ENCODE measurements at regions not wholly inside any gene's neighbourhood (a gene's known extent, or its start where the extent isn't known, plus 50 kb on each side); places are given as distances from the start of the nearest gene placed in this dataset.

DNA sequence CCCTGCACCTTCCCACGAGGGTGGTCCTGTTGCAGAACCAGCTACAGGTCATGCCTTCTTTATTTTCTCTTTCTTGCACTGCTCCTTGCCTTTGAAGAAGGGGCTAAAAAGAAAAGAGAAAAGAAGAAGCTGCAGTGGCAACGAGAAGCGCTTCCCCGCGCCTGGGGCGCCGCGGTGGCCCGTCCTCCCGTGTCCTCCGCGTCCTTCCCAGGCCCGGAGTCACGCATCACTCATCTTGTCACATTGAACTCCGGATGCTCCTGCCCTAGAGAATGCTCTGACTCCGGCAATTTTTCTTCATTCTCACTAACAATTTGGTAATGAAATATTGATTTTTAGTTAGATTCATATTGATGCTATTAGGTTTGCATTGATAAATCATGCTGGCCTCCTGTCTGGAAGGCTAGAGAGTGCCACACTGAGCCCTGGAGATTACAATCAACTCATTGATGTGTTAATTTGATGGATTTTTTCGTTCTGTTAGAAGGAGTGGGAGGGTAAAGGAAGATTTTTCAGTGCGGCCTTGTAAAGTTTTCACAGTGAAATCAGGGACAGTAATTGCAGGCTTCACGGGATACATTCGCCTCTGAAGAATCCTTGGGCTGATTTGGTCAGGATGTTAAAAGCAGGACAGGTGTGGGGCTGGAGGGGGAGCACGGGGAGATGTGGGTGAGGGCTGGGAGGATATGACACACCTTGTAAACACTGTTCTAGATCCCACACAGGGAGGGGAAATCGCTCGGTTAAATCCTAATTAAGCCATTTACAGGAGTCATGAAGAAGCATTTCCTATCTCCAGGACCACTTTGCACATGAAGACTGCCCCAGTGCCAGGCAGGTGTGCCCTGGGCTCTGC lies 349.3 kb downstream of the ZNF516 start:
- Histone ChIP-seq H3K27me3 (ENCODE audit: insufficient read depth, low read depth) (peaks cover 99% of the 10 kb centered on the region), H3K9me2 (ENCODE audit: insufficient read depth) (no peaks in the 10 kb centered on the region), H3K36me3 (ENCODE audit: low read depth) (no peaks in the 10 kb centered on the region), H4K20me1 (ENCODE audit: insufficient read depth) (no peaks in the 10 kb centered on the region), H3F3A (ENCODE audit: insufficient read depth, low read depth) (no peaks in the 10 kb centered on the region), H3K4me3 (no peak overlapping the region), H3K79me2 (ENCODE audit: low read depth) (no peaks in the 10 kb centered on the region), H3K4me1 (replicated peaks; ENCODE audit: insufficient read depth) (no peaks in the 10 kb centered on the region), H3K9me3 (ENCODE audit: insufficient read depth, low read depth) (no peaks in the 10 kb centered on the region), H3K27ac (no peak overlapping the region), H2AFZ (no peak overlapping the region), H3K4me2 (no peak overlapping the region)
- intact Hi-C loops (cut with micrococcal nuclease; ENCODE audit: unreplicated experiment), result no loop called here
- no peak for DNase-seq
- TF ChIP-seq EZH2 (IDR thresholded peaks at IDR 0.05; ENCODE audit: low read depth), result peak; percentile 89; the same call in 1 of the 2 replicates
- TF ChIP-seq, protein P1, sequence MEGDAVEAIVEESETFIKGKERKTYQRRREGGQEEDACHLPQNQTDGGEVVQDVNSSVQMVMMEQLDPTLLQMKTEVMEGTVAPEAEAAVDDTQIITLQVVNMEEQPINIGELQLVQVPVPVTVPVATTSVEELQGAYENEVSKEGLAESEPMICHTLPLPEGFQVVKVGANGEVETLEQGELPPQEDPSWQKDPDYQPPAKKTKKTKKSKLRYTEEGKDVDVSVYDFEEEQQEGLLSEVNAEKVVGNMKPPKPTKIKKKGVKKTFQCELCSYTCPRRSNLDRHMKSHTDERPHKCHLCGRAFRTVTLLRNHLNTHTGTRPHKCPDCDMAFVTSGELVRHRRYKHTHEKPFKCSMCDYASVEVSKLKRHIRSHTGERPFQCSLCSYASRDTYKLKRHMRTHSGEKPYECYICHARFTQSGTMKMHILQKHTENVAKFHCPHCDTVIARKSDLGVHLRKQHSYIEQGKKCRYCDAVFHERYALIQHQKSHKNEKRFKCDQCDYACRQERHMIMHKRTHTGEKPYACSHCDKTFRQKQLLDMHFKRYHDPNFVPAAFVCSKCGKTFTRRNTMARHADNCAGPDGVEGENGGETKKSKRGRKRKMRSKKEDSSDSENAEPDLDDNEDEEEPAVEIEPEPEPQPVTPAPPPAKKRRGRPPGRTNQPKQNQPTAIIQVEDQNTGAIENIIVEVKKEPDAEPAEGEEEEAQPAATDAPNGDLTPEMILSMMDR (conservative IDR thresholded peaks at IDR 0.05), result no peak
- ChIA-PET POLR2A (ENCODE audit: unreplicated experiment) (no interaction called here), CTCF (no interaction called here)
- no TSS peak for BruUV-seq (replicated peaks)

- no peaks in the 10 kb centered on the region for H3F3A ChIP-seq (ENCODE audit: insufficient read depth, low read depth)
- H3K27me3 ChIP-seq (ENCODE audit: insufficient read depth, low read depth), result peaks cover 97% of the 10 kb centered on the region
- ChIA-PET CTCF (no interaction called here), POLR2A (ENCODE audit: unreplicated experiment) (no interaction called here)
- no peaks in the 10 kb centered on the region for H3K4me1 ChIP-seq (replicated peaks; ENCODE audit: insufficient read depth)
- H3K9me2 ChIP-seq (ENCODE audit: insufficient read depth), result no peaks in the 10 kb centered on the region
- no peak overlapping the region for H3K4me2 ChIP-seq
- H3K4me3 ChIP-seq, result no peak overlapping the region
- BruUV-seq (replicated peaks), result no TSS peak
- TF ChIP-seq, protein P1 (conservative IDR thresholded peaks at IDR 0.05), result no peak
- no peak for TF ChIP-seq EZH2 (IDR thresholded peaks at IDR 0.05; ENCODE audit: low read depth)
- no peaks in the 10 kb centered on the region for H3K36me3 ChIP-seq (ENCODE audit: low read depth)
- no peak overlapping the region for H2AFZ ChIP-seq
- H3K27ac ChIP-seq, result no peak overlapping the region
- no peak for DNase-seq
- intact Hi-C loops (cut with micrococcal nuclease; ENCODE audit: unreplicated experiment), result no loop called here
- no peaks in the 10 kb centered on the region for H4K20me1 ChIP-seq (ENCODE audit: insufficient read depth)
- H3K79me2 ChIP-seq (ENCODE audit: low read depth), result no peaks in the 10 kb centered on the region
- no peaks in the 10 kb centered on the region for H3K9me3 ChIP-seq (ENCODE audit: insufficient read depth, low read depth)
Measured at GRCh38 chr18:76144844-76145243, 350.2 kb downstream of the ZNF516 start.

DNA sequence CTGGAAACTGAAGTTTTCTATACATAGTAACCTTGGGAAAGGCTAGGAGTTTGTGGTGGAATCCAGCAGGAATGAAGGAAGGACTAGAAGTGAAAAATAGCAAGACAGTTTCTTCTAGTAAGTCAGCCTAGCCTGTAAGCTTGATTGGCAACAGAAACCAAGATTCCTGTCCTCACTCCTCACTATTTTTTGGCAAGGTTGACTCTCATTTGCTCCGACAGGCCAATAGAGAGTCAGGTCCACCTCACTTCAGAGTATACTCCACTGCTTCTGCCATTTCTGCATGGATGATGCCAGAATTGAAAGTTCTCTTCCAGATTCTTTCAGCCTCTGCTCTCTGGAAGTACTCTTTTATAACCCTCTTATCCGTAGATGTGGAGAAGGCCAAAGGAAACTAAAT lies 352.4 kb downstream of the ZNF516 start:
- Histone ChIP-seq H3F3A (ENCODE audit: insufficient read depth, low read depth) (no peaks in the 10 kb centered on the region), H3K4me1 (replicated peaks; ENCODE audit: insufficient read depth) (no peaks in the 10 kb centered on the region), H4K20me1 (ENCODE audit: insufficient read depth) (no peaks in the 10 kb centered on the region), H3K36me3 (ENCODE audit: low read depth) (no peaks in the 10 kb centered on the region), H2AFZ (no peak overlapping the region), H3K9me2 (ENCODE audit: insufficient read depth) (no peaks in the 10 kb centered on the region), H3K9me3 (ENCODE audit: insufficient read depth, low read depth) (no peaks in the 10 kb centered on the region), H3K27me3 (ENCODE audit: insufficient read depth, low read depth) (peaks cover 94% of the 10 kb centered on the region), H3K79me2 (ENCODE audit: low read depth) (no peaks in the 10 kb centered on the region), H3K4me2 (no peak overlapping the region), H3K4me3 (no peak overlapping the region), H3K27ac (no peak overlapping the region)
- DNase-seq, result no peak
- intact Hi-C loops (cut with micrococcal nuclease; ENCODE audit: unreplicated experiment), result no loop called here
- BruUV-seq (replicated peaks), result no TSS peak
- CTCF ChIA-PET, result no interaction called here
- POLR2A ChIA-PET (ENCODE audit: unreplicated experiment), result no interaction called here
- no peak for TF ChIP-seq EZH2 (IDR thresholded peaks at IDR 0.05; ENCODE audit: low read depth)
- TF ChIP-seq, protein P1 (conservative IDR thresholded peaks at IDR 0.05), result no peak
